Body of pancreas (tissue), 4 donors: ENCODE measurements at regions not wholly inside any gene's neighbourhood (a gene's known extent, or its start where the extent isn't known, plus 50 kb on each side); places are given as distances from the start of the nearest gene placed in this dataset.
A peak's percentile ranks its signal among the peaks of the same experiment; 100 is the strongest.

Experiments used
- ATAC-seq: fragments of 150-250 bp; one replicate; pipeline ENCODE4 v1.9.1; 2016
- DNase-seq, 4 donors: peaks; one replicate each; pipeline ENCODE4 v3.0.0-alpha.2; 2019
- H3K27ac ChIP-seq, 4 donors: fragments of 200-600 bp; sonication (generic); 1 replicate in 3 of 4; 2 replicates in 1 of 4; pipeline versions ENCODE4 v1.5.1 to v1.6.1; 2016 to 2019; ENCODE audit warnings: mild to moderate bottlenecking in 1 of 4, mixed read lengths in 1 of 4, moderate library complexity in 1 of 4
- H3K27me3 ChIP-seq, 2 donors: fragments of 200-600 bp; sonication (generic); one replicate each; pipeline ENCODE4 v1.6.0; 2016; ENCODE audit warnings: mild to moderate bottlenecking in 1 of 2
- H3K36me3 ChIP-seq, 2 donors: fragments of 200-600 bp; sonication (generic); replicated peaks in 1 of 2; 2 replicates each; pipeline ENCODE4 v1.5.1; 2016; ENCODE audit warnings: low read depth in 2 of 2; ENCODE audit not compliant: insufficient read depth in 1 of 2
- H3K4me1 ChIP-seq: fragments of 200-600 bp; sonication (generic); one replicate; pipeline ENCODE4 v1.6.0; 2016
- H3K4me3 ChIP-seq, 2 donors: fragments of 200-600 bp; sonication (generic); 1 replicate in 1 of 2; 2 replicates in 1 of 2; pipeline ENCODE4 v1.5.1; 2016 to 2019
- H3K9me3 ChIP-seq, 3 donors: fragments of 200-600 bp; sonication (generic); 1 replicate in 2 of 3; 2 replicates in 1 of 3; pipeline ENCODE4 v1.5.1; 2016
- POLR2A ChIP-seq, 3 donors: fragments of 450-650 bp; IDR thresholded peaks; one replicate each; pipeline ENCODE4 v1.6.1; 2016; ENCODE audit warnings: antibody characterized with exemption in 3 of 3, mild to moderate bottlenecking in 2 of 3
- WGBS, 2 donors: methylation state at CpG; one replicate each; pipeline ENCODE4 v1.1.5; 2017; 5-methylcytosine and 5-hydroxymethylcytosine counted together
- intact Hi-C: fragments of 100-400 bp; cut with DNase I; formaldehyde crosslinking; loops from one replicate; pipeline ENCODE4 v1.15.1; 2023
- TF ChIP-seq, protein P1 (sequence below), 7 experiments: fragments of 450-650 bp in 4 of 7; fragments of 200-600 bp in 3 of 7; sonication (generic) in 3 of 7; IDR thresholded peaks; one replicate each; pipeline ENCODE4 v1.5.1; 2016 to 2019; ENCODE audit warnings: antibody characterized with exemption in 7 of 7

DNA sequence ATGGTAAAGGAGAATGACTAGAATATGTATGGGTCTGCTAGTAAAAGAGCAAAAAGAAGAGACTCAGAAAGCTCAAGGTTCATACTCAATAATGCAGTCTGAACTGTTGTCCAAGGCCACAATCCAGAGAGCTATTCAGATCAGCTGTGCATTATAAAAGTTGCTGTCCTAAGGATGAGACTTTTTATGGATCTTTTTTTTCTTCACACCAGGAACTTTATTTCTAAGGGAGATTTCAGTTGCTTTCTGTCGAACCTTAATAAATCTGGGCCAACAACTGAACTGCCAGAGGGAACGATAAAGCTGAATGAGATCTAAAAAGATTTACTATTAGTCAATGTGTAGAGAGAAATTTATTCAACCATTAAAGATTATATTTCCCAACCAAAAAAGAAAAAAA is 948.3 kb upstream of the NOVA1 start:
- Histone ChIP-seq H3K36me3 (no peaks in the 10 kb centered on the region), H3K4me1 (no peaks in the 10 kb centered on the region), H3K9me3 (peaks cover 0 to 6% (median 0%) of the 10 kb centered on the region in 3 donors), H3K4me3 (no peak overlapping the region), H3K27ac (no peak overlapping the region), H3K27me3 (no peaks in the 10 kb centered on the region)
- 73 to 83% methylated on average over 2 of the region's 2 CpGs for WGBS, 2 donors
- TF ChIP-seq POLR2A (IDR thresholded peaks at IDR 0.05), result no peak
- TF ChIP-seq, protein P1, sequence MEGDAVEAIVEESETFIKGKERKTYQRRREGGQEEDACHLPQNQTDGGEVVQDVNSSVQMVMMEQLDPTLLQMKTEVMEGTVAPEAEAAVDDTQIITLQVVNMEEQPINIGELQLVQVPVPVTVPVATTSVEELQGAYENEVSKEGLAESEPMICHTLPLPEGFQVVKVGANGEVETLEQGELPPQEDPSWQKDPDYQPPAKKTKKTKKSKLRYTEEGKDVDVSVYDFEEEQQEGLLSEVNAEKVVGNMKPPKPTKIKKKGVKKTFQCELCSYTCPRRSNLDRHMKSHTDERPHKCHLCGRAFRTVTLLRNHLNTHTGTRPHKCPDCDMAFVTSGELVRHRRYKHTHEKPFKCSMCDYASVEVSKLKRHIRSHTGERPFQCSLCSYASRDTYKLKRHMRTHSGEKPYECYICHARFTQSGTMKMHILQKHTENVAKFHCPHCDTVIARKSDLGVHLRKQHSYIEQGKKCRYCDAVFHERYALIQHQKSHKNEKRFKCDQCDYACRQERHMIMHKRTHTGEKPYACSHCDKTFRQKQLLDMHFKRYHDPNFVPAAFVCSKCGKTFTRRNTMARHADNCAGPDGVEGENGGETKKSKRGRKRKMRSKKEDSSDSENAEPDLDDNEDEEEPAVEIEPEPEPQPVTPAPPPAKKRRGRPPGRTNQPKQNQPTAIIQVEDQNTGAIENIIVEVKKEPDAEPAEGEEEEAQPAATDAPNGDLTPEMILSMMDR (IDR thresholded peaks at IDR 0.05), result no peak
- ATAC-seq, result no peak
- no peak for DNase-seq
- intact Hi-C loops, result no loop called here

DNA sequence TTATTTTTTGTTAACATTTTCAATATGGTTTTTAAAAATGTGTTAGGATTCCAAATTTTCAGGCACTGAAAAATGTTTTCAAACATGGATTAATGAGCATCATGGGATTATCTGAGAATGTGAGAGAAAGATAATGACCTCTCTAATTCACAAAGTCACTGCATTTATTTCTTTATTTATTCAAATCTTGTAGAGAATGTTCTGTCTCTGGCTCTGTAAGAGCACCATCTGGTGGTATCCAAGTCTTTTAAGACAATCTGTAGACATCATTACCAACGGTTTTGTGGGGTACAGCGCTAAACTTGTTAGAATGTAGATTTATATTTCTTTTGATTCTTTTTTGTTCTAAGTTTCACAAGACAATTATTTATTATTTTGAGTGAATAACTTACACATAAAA is 956.0 kb upstream of the NOVA1 start:
- Histone ChIP-seq H3K4me3 (no peak overlapping the region), H3K27me3 (no peaks in the 10 kb centered on the region), H3K4me1 (no peaks in the 10 kb centered on the region), H3K36me3 (no peaks in the 10 kb centered on the region), H3K9me3 (peaks cover 0 to 1% (median 0%) of the 10 kb centered on the region in 3 donors), H3K27ac (no peak overlapping the region)
- TF ChIP-seq, protein P1 (IDR thresholded peaks at IDR 0.05), result no peak
- TF ChIP-seq POLR2A (IDR thresholded peaks at IDR 0.05), result no peak
- DNase-seq, result no peak
- WGBS, 2 donors, result 44 to 53% methylated on average over 2 of the region's 2 CpGs
- no peak for ATAC-seq
- intact Hi-C loops, result no loop called here

DNA sequence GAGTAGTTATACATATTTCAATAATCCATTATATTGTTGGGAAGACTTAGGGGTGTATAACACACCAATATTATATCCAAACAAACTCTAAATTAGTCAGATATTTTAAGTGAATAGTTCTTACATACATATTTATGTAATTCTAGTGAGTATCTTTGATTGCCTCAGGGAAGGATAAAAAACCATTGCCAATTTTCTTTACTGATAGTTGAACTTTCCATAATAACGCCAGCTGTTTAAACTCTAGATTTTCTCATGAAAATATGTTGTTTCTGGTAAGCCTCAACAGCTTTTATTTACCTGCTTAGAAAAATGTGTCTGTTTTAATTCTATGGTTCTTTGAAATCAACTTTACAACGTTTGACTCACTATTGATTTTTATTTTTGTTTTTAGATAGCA is 959.6 kb upstream of the NOVA1 start:
- Histone ChIP-seq H3K9me3 (no peaks in the 10 kb centered on the region), H3K27ac (no peak overlapping the region), H3K27me3 (no peaks in the 10 kb centered on the region), H3K36me3 (no peaks in the 10 kb centered on the region), H3K4me3 (no peak overlapping the region), H3K4me1 (no peaks in the 10 kb centered on the region)
- 16 to 22% methylated on average over 2 of the region's 2 CpGs for WGBS, 2 donors
- ATAC-seq (peak; percentile 50), DNase-seq (no peak)
- no peak for TF ChIP-seq POLR2A (IDR thresholded peaks at IDR 0.05)
- TF ChIP-seq, protein P1 (IDR thresholded peaks at IDR 0.05), result no peak
- intact Hi-C loops, result no loop called here

DNA sequence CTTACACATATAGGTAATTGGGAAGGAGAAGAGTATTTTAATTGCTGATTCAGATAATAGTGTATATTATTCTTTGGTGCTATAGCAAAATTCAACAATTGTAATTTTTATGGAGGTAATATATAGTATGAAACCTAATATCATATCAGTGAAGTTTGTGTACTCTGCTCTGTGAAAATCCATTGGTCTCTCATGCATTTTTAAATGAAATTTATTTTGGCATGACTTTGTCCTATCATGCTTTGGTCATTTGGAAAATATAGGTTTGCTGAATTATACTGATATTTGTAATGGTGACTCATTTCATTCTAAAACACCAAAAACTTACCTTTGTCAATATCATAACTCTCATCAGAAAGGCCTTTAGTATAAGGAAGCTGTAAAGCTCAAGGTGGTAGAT is 962.0 kb upstream of the NOVA1 start:
- no peaks in the 10 kb centered on the region for H3K9me3 ChIP-seq
- H3K4me3 ChIP-seq, result no peak overlapping the region
- intact Hi-C loops, result no loop called here
- no peaks in the 10 kb centered on the region for H3K27me3 ChIP-seq
- H3K4me1 ChIP-seq, result no peaks in the 10 kb centered on the region
- TF ChIP-seq, protein P1 (IDR thresholded peaks at IDR 0.05), result no peak
- no peak for TF ChIP-seq POLR2A (IDR thresholded peaks at IDR 0.05)
- H3K27ac ChIP-seq, result no peak overlapping the region
- H3K36me3 ChIP-seq, result no peaks in the 10 kb centered on the region
- ATAC-seq, result no peak
- no peak for DNase-seq

DNA sequence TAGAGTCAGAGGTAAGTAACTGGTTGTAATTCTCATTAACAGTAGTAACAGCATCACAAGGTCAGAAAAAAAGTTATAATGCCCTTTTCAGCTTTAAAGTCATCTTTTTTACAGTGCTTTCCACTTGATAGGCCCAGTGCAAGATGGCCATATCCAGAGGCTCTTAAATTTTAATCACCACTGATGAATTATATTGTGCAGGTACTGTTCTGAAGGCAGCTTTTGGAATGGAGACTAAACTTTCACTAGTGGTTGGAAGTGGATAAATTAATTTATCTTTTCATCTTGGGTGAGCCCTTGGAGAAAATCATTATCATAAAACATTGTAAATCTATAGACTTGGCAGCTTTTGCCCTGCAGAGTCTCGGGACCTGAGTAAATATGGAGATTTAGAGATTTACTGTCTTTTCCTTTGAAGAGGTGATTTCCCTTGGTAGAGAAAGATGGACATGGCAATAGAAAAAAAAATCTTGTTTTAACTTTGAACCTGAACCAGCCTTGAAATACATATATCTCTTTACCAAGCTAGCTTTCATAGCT is 969.1 kb upstream of the NOVA1 start:
- no peak for TF ChIP-seq POLR2A (IDR thresholded peaks at IDR 0.05)
- TF ChIP-seq, protein P1 (IDR thresholded peaks at IDR 0.05), result no peak
- intact Hi-C loops, result no loop called here
- H3K36me3 ChIP-seq, result no peaks in the 10 kb centered on the region
- H3K27me3 ChIP-seq, result no peaks in the 10 kb centered on the region
- WGBS, 2 donors, result 25 to 36% methylated on average over 1 of the region's 1 CpG
- H3K4me3 ChIP-seq, result no peak overlapping the region
- H3K9me3 ChIP-seq, result no peaks in the 10 kb centered on the region
- no peak for DNase-seq
- no peak for ATAC-seq
- no peaks in the 10 kb centered on the region for H3K4me1 ChIP-seq
- H3K27ac ChIP-seq, result no peak overlapping the region
